K562 (cell line): ENCODE measurements at regions not wholly inside any gene's neighbourhood (a gene's known extent, or its start where the extent isn't known, plus 50 kb on each side); places are given as distances from the start of the nearest gene placed in this dataset.

Source experiments
- ATAC-seq: fragments of 200-7000 bp; cut with Tn5 transposase; 3 replicates; pipeline ENCODE4 v1.9.1; 2020; ENCODE audit warnings: moderate library complexity
- BruUV-seq: library from RNA; stranded (reverse); fragments of 400-500 nt; replicated peaks from 2 replicates; lab custom pipeline; 2021; lab: Mats Ljungman, UMichigan
- CTCF ChIA-PET: fragments of 300-600 bp; formaldehyde crosslinking; extraction: SDS; loops from one replicate; lab custom pipeline; 2021; ENCODE audit warnings: low intra/inter-chr PET ratio; lab: Yijun Ruan, JAX
- POLR2A ChIA-PET: fragments of 300-600, 350-650 bp; sonication (Branson Sonifier 250); formaldehyde crosslinking; extraction: SDS; loops from one replicate; lab custom pipeline; 2021; ENCODE audit warnings: antibody characterized with exemption, inconsistent platforms; lab: Yijun Ruan, JAX
- DNase-seq, 4 experiments: peaks; one replicate each; pipeline versions ENCODE4 v3.0.0 to v3.0.0-alpha.2; 2011 to 2018; ENCODE audit warnings: low spot score in 3 of 4, mixed read lengths in 3 of 4; ENCODE audit errors: extremely low read depth in 1 of 4
- FAIRE-seq: peaks from 2 replicates; lab custom pipeline; 2011; peaks lifted over from hg19 to GRCh38; lab: Jason Lieb, UNC
- H2AFZ ChIP-seq: 2 replicates; pipeline ENCODE4 v1.6.0; 2011; ENCODE audit warnings: low read depth, low read length, control low read depth, inconsistent platforms
- H3K27ac ChIP-seq: fragments of 200-600 bp; 3 replicates; pipeline ENCODE4 v1.8.0; 2011; ENCODE audit warnings: low read depth, mild to moderate bottlenecking, control low read depth, inconsistent platforms, low read length, moderate library complexity, mixed read lengths; ENCODE audit errors: extremely low read depth
- H3K27me3 ChIP-seq, 2 experiments: fragments of 300-600 bp in 1 of 2; 2 replicates in 1 of 2; 3 replicates in 1 of 2; pipeline versions ENCODE4 v1.6.0 to v1.8.0; 2011; ENCODE audit warnings: inconsistent platforms in 2 of 2, low read length in 2 of 2, mild to moderate bottlenecking in 1 of 2, mixed read lengths in 1 of 2, moderate library complexity in 1 of 2; ENCODE audit not compliant: control insufficient read depth in 2 of 2, insufficient read depth in 2 of 2
- H3K36me3 ChIP-seq: fragments of 300-600 bp; 3 replicates; pipeline ENCODE4 v1.8.0; 2011; ENCODE audit warnings: mild to moderate bottlenecking, low read length, inconsistent platforms; ENCODE audit not compliant: control insufficient read depth, insufficient read depth
- H3K4me1 ChIP-seq, 2 experiments: fragments of 200-600 bp in 1 of 2; replicated peaks in 1 of 2; 2 replicates in 1 of 2; 3 replicates in 1 of 2; pipeline versions ENCODE4 v1.5.1 to v1.8.0; 2011; ENCODE audit warnings: inconsistent platforms in 2 of 2, low read length in 2 of 2, mild to moderate bottlenecking in 1 of 2, mixed read lengths in 1 of 2, moderate library complexity in 1 of 2; ENCODE audit not compliant: control insufficient read depth in 2 of 2, insufficient read depth in 2 of 2
- H3K4me2 ChIP-seq: 2 replicates; pipeline ENCODE4 v1.6.1; 2011; ENCODE audit warnings: low read length, control low read depth, inconsistent platforms, mixed read lengths; ENCODE audit not compliant: insufficient read depth
- H3K4me3 ChIP-seq: fragments of 200-600 bp; sonication (generic), shearing (Covaris generic); 2 replicates; pipeline ENCODE4 v1.5.1; 2016; ENCODE audit warnings: control low read depth, inconsistent platforms
- H3K79me2 ChIP-seq: fragments of 200-600 bp; 3 replicates; pipeline ENCODE4 v1.8.0; 2011; ENCODE audit warnings: low read length, inconsistent platforms; ENCODE audit not compliant: control insufficient read depth, insufficient read depth
- H3K9ac ChIP-seq, 2 experiments: 2 replicates each; pipeline versions ENCODE4 v1.6.0 to v1.6.1; 2011; ENCODE audit warnings: low read depth in 2 of 2, low read length in 2 of 2, control low read depth in 1 of 2, inconsistent platforms in 1 of 2, mild to moderate bottlenecking in 1 of 2, mixed read lengths in 1 of 2; ENCODE audit not compliant: insufficient read depth in 1 of 2
- H3K9me1 ChIP-seq: one replicate; pipeline ENCODE4 v1.6.0; 2011; ENCODE audit warnings: inconsistent platforms, mild to moderate bottlenecking, low read length, moderate library complexity; ENCODE audit not compliant: control insufficient read depth, insufficient read depth
- H3K9me3 ChIP-seq: replicated peaks from 2 replicates; pipeline ENCODE4 v1.5.1; 2011; ENCODE audit warnings: low read depth, low read length, inconsistent platforms; ENCODE audit not compliant: control insufficient read depth, insufficient read depth
- H4K20me1 ChIP-seq: replicated peaks from 2 replicates; pipeline ENCODE4 v1.6.1; 2011; ENCODE audit warnings: low read length, inconsistent platforms, mixed read lengths; ENCODE audit not compliant: control insufficient read depth, insufficient read depth
- BMI1 ChIP-seq: fragments of 150-350 bp; IDR thresholded peaks from 2 replicates; pipeline ENCODE4 v1.6.1; 2014; ENCODE audit warnings: low read length
- BRF1 ChIP-seq: IDR thresholded peaks from 3 replicates; pipeline ENCODE4 v1.6.1; 2011; ENCODE audit warnings: borderline replicate concordance, mild to moderate bottlenecking; ENCODE audit not compliant: insufficient read length; ENCODE audit errors: extremely low read depth
- CBX5 ChIP-seq: IDR thresholded peaks from 2 replicates; pipeline ENCODE4 v1.6.1; 2014; ENCODE audit warnings: low read depth, borderline replicate concordance
- FOXO4 ChIP-seq: fragments of 450-650 bp; formaldehyde crosslinking; IDR thresholded peaks from 2 replicates; pipeline ENCODE4 v1.4.0; 2020; ENCODE audit warnings: mild to moderate bottlenecking, moderate library complexity
- NEUROD1 ChIP-seq: fragments of 150-350 bp; IDR thresholded peaks from 2 replicates; pipeline ENCODE4 v1.6.1; 2014; ENCODE audit warnings: borderline replicate concordance, low read length, low read depth; ENCODE audit not compliant: partially characterized antibody
- PATZ1 ChIP-seq: fragments of 250-450 bp; sonication (Bioruptor Pico); IDR thresholded peaks from 2 replicates; pipeline ENCODE4 v1.5.0; 2020; ENCODE audit warnings: mild to moderate bottlenecking, borderline replicate concordance
- POLR3G ChIP-seq: IDR thresholded peaks from 2 replicates; pipeline ENCODE4 v1.6.1; 2011; ENCODE audit not compliant: insufficient read length, insufficient replicate concordance; ENCODE audit errors: extremely low read depth
- RNF2 ChIP-seq: sonication (generic); IDR thresholded peaks from 2 replicates; pipeline ENCODE4 v1.6.1; 2016
- RNF219 ChIP-seq: fragments of 250-450 bp; sonication (Bioruptor Pico); IDR thresholded peaks from 2 replicates; pipeline ENCODE4 v1.5.0; 2022; ENCODE audit warnings: mild to moderate bottlenecking
- TBL1XR1 ChIP-seq, 2 experiments: IDR thresholded peaks; 2 replicates each; pipeline ENCODE4 v1.6.1; 2012; ENCODE audit warnings: improper control_type of control experiment in 2 of 2, low read length in 2 of 2, mild to moderate bottlenecking in 1 of 2
- THAP7 ChIP-seq: fragments of 250-450 bp; sonication (Bioruptor Pico); IDR thresholded peaks from 2 replicates; pipeline ENCODE4 v1.5.0; 2021
- XRCC4 ChIP-seq: IDR thresholded peaks from one replicate; pipeline ENCODE4 v1.6.1; 2011; ENCODE audit not compliant: insufficient read depth, insufficient read length; ENCODE audit errors: extremely low read depth
- ZNF639 ChIP-seq, 2 experiments: fragments of 200-800 bp in 1 of 2; sonication (Bioruptor generic) in 1 of 2; sonication (generic) in 1 of 2; formaldehyde crosslinking in 1 of 2; IDR thresholded peaks in 1 of 2; conservative IDR thresholded peaks in 1 of 2; 2 replicates each; pipeline versions ENCODE4 v1.5.0 to v1.6.1; 2016 to 2020; ENCODE audit warnings: missing compliant biosample characterization in 1 of 2, missing genetic modification characterization in 1 of 2, missing genetic modification reagents in 1 of 2
- WGBS: fragments of 100-300 bp; shearing (Covaris generic); methylation state at CpG from one replicate; pipeline ENCODE4 v1.1.6; 2016; ENCODE audit warnings: low coverage, mixed read lengths; ENCODE audit not compliant: insufficient coverage; ENCODE audit errors: missing lambda C conversion rate; 5-methylcytosine and 5-hydroxymethylcytosine counted together
- in situ Hi-C: fragments of 300-500 bp; cut with MboI; formaldehyde crosslinking; loops from 4 replicates; pipeline ENCODE4 v1.15.0; 2018; ENCODE audit warnings: inconsistent platforms, mixed read lengths
- intact Hi-C: fragments of 100-400 bp; cut with micrococcal nuclease; formaldehyde crosslinking; loops from 2 replicates; pipeline ENCODE4 v1.14.2; 2022

- TF ChIP-seq BRF1 (no peak), THAP7 (CRISPR knock-in tag) (no peak), FOXO4 (CRISPR knock-in tag) (no peak)
- TF ChIP-seq, all 486 proteins: peak for 0
Measured at GRCh38 chr4:24668956-24669355, 84.6 kb upstream of the DHX15 start (continued).

- Histone ChIP-seq H4K20me1 (no peaks in the 10 kb centered on the region; the same call in 1 of the 2 replicates), H3K4me1 (no peaks in the 10 kb centered on the region), H3K79me2 (no peaks in the 10 kb centered on the region), H3K9me3 (no peaks in the 10 kb centered on the region), H3K27me3 (peaks cover 9 to 32% of the 10 kb centered on the region in 2 experiments; a peak in 4 of 5 replicates), H3K4me2 (no peak overlapping the region), H3K36me3 (no peaks in the 10 kb centered on the region), H3K9ac (no peak overlapping the region), H3K27ac (no peak overlapping the region), H2AFZ (no peak overlapping the region), H3K4me3 (no peak overlapping the region), H3K9me1 (no peaks in the 10 kb centered on the region)
- DNase-seq (no peak), FAIRE-seq (no peak), ATAC-seq (no peak)
- intact Hi-C loops (no loop called here), in situ Hi-C loops (no loop called here)
- ChIA-PET POLR2A (no interaction called here), CTCF (no interaction called here)
- no TSS peak for BruUV-seq
- WGBS = 0% methylated on average over 5 of the region's 6 CpGs
- TF ChIP-seq BMI1 = no peak
- no peak for TF ChIP-seq NEUROD1
- no peak for TF ChIP-seq TBL1XR1 (IDR thresholded peaks at IDR 0.05; ENCODE audit: low read length in 2 of 2)
- TF ChIP-seq XRCC4 = no peak
- TF ChIP-seq PATZ1 (CRISPR knock-in tag) = no peak
- TF ChIP-seq CBX5 = no peak
- TF ChIP-seq ZNF639 (CRISPR knock-in tag; conservative IDR thresholded peaks at IDR 0.05 in 1 of 2, IDR thresholded peaks at IDR 0.05 in 1 of 2) = no peak
- no peak for TF ChIP-seq POLR3G
- TF ChIP-seq RNF2 = no peak
- TF ChIP-seq RNF219 (CRISPR knock-in tag) = no peak
Measured at GRCh38 chr4:24669751-24670150, 85.4 kb upstream of the DHX15 start.
